ENCODE measurements at regions not wholly inside any gene's neighbourhood (a gene's known extent, or its start where the extent isn't known, plus 50 kb on each side); places are given as distances from the start of the nearest gene placed in this dataset.
A peak's percentile ranks its signal among the peaks of the same experiment; 100 is the strongest.

GRCh38 chr20:20839771-20840170 is 127.3 kb upstream of the RALGAPA2 start:
- Histone ChIP-seq H3K4me1 (ENCODE audit: low read length) (no peaks in the 10 kb centered on the region), H3K36me3 (replicated peaks; ENCODE audit: low read depth, low read length) (no peaks in the 10 kb centered on the region), H3K9ac (ENCODE audit: low read length) (no peak overlapping the region), H2AFZ (ENCODE audit: low read depth, low read length) (no peak overlapping the region), H3K4me2 (ENCODE audit: low read length) (no peak overlapping the region), H3K27ac (ENCODE audit: low read length) (no peak overlapping the region), H3K79me2 (ENCODE audit: low read length) (no peaks in the 10 kb centered on the region), H3K9me3 (ENCODE audit: insufficient read depth, low read length) (no peaks in the 10 kb centered on the region), H3K27me3 (ENCODE audit: low read depth, low read length) (peaks cover 17% of the 10 kb centered on the region), H3K4me3 (ENCODE audit: low read length) (no peak overlapping the region), H4K20me1 (ENCODE audit: insufficient read depth, low read length) (no peaks in the 10 kb centered on the region)
- TF ChIP-seq CTCF (IDR thresholded peaks at IDR 0.05; ENCODE audit: low read depth, low read length) (no peak), EZH2phosphoT487 (IDR thresholded peaks at IDR 0.05; ENCODE audit: low read depth) (no peak)

- no peaks in the 10 kb centered on the region for H3K9me3 ChIP-seq (ENCODE audit: insufficient read depth, low read length)
- H3K79me2 ChIP-seq (ENCODE audit: low read length): no peaks in the 10 kb centered on the region
- H3K4me3 ChIP-seq (ENCODE audit: low read length): no peak overlapping the region
- no peaks in the 10 kb centered on the region for H4K20me1 ChIP-seq (ENCODE audit: insufficient read depth, low read length)
- H3K36me3 ChIP-seq (replicated peaks; ENCODE audit: low read depth, low read length): no peaks in the 10 kb centered on the region
- H2AFZ ChIP-seq (ENCODE audit: low read depth, low read length): peak overlapping the region; percentile 6; the same call in 1 of the 2 replicates
- TF ChIP-seq CTCF (IDR thresholded peaks at IDR 0.05; ENCODE audit: low read depth, low read length) (peak; percentile 93), EZH2phosphoT487 (IDR thresholded peaks at IDR 0.05; ENCODE audit: low read depth) (no peak)
- no peaks in the 10 kb centered on the region for H3K4me1 ChIP-seq (ENCODE audit: low read length)
- H3K4me2 ChIP-seq (ENCODE audit: low read length): peak overlapping the region; percentile 33
- no peak overlapping the region for H3K27ac ChIP-seq (ENCODE audit: low read length)
- no peak overlapping the region for H3K9ac ChIP-seq (ENCODE audit: low read length)
- H3K27me3 ChIP-seq (ENCODE audit: low read depth, low read length): peaks cover 28% of the 10 kb centered on the region
Observed at GRCh38 chr20:20837574-20838021, 125.2 kb upstream of the RALGAPA2 start.

DNA sequence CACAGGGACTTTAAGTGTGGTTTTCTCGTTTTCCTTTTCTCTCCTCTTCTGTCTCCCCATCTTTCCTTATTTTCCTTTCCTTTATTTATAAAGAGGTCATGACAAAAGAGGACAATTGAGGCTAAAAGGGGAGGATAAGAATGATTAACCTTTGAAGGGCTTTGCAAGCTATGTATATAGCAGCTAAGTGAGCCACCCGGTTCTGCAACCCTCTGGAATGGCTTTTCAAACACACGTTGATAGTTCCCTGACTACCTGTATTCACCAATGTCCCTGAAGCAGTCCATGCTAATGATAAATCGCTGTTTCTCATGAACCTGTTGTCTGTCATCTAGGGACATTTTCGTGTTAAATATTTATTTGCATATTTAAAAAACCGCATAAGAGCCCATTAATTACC is 124.4 kb upstream of the RALGAPA2 start:
- Histone ChIP-seq H3K4me1 (ENCODE audit: low read length) (no peaks in the 10 kb centered on the region), H3K9me3 (ENCODE audit: insufficient read depth, low read length) (no peaks in the 10 kb centered on the region), H3K36me3 (replicated peaks; ENCODE audit: low read depth, low read length) (no peaks in the 10 kb centered on the region), H3K27ac (ENCODE audit: low read length) (no peak overlapping the region), H3K4me2 (ENCODE audit: low read length) (no peak overlapping the region), H3K27me3 (ENCODE audit: low read depth, low read length) (peaks cover 28% of the 10 kb centered on the region), H3K9ac (ENCODE audit: low read length) (no peak overlapping the region), H2AFZ (ENCODE audit: low read depth, low read length) (no peak overlapping the region), H3K79me2 (ENCODE audit: low read length) (no peaks in the 10 kb centered on the region), H4K20me1 (ENCODE audit: insufficient read depth, low read length) (no peaks in the 10 kb centered on the region), H3K4me3 (ENCODE audit: low read length) (no peak overlapping the region)
- no peak for TF ChIP-seq CTCF (IDR thresholded peaks at IDR 0.05; ENCODE audit: low read depth, low read length)

DNA sequence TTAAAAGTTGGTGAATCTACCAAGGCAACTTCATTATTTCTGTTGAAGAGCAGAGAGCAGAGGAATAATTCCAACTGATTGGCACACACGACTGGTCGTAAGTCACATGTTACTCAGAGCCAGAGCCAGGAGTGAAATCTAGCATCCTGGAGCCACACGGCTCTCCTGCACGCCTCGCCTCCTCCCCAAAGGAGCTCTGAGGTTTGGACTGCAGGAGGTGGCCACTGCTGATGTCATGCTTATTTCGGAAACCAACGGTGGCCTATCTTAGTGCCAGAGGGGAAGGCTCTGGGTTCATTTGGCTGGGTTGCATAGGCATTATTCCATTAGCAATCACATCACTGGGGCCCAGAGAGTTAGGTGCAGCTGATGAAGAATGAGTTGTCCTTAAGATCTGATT is 123.5 kb upstream of the RALGAPA2 start:
- no peaks in the 10 kb centered on the region for H3K9me3 ChIP-seq (ENCODE audit: insufficient read depth, low read length)
- TF ChIP-seq EZH2phosphoT487 (IDR thresholded peaks at IDR 0.05; ENCODE audit: low read depth) (no peak), CTCF (IDR thresholded peaks at IDR 0.05; ENCODE audit: low read depth, low read length) (no peak)
- H3K9ac ChIP-seq (ENCODE audit: low read length): no peak overlapping the region
- no peaks in the 10 kb centered on the region for H3K4me1 ChIP-seq (ENCODE audit: low read length)
- no peaks in the 10 kb centered on the region for H3K36me3 ChIP-seq (replicated peaks; ENCODE audit: low read depth, low read length)
- H3K79me2 ChIP-seq (ENCODE audit: low read length): no peaks in the 10 kb centered on the region
- H3K4me2 ChIP-seq (ENCODE audit: low read length): no peak overlapping the region
- no peak overlapping the region for H3K4me3 ChIP-seq (ENCODE audit: low read length)
- H2AFZ ChIP-seq (ENCODE audit: low read depth, low read length): no peak overlapping the region
- H3K27ac ChIP-seq (ENCODE audit: low read length): no peak overlapping the region
- H4K20me1 ChIP-seq (ENCODE audit: insufficient read depth, low read length): no peaks in the 10 kb centered on the region
- peaks cover 28% of the 10 kb centered on the region for H3K27me3 ChIP-seq (ENCODE audit: low read depth, low read length)
